ENCODE measurements at regions not wholly inside any gene's neighbourhood (a gene's known extent, or its start where the extent isn't known, plus 50 kb on each side); places are given as distances from the start of the nearest gene placed in this dataset.

DNA sequence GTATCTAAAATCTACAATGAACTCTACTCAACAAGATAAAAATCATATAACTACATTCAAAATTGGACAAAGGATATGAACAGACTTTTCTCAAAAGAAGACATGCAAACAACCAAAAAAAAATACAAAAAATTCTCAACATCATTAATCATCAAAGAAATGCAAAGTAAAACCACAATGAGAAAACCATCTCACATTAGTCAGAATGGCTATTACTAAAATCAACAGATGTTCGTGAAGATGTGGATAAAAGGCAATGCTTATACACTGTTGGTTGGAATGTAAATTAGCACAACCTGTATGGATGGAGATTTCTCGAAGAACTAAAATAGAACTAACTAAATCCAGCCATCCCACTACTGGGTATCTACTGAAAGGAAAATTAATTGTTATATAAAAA, 1080.8 kb downstream of the AMY1C start:
- TF ChIP-seq GATA2 (IDR thresholded peaks at IDR 0.05; ENCODE audit: insufficient read depth, insufficient read length, low read depth, low read length) (no peak), JUN (IDR thresholded peaks at IDR 0.05; ENCODE audit: borderline replicate concordance, insufficient read depth, insufficient read length, low read depth) (no peak), MYC (IDR thresholded peaks at IDR 0.05; ENCODE audit: low read depth, low read length) (no peak), POLR2A (IDR thresholded peaks at IDR 0.05; ENCODE audit: low read depth, low read length) (no peak), POLR2AphosphoS5 (IDR thresholded peaks at IDR 0.05; ENCODE audit: insufficient read depth, low read depth, low read length) (no peak), EZH2 (IDR thresholded peaks at IDR 0.05; ENCODE audit: borderline replicate concordance, low read depth, low read length, severe bottlenecking) (no peak), FOS (IDR thresholded peaks at IDR 0.05; ENCODE audit: borderline replicate concordance, insufficient read depth, low read length) (no peak)
- TF ChIP-seq, protein P1, sequence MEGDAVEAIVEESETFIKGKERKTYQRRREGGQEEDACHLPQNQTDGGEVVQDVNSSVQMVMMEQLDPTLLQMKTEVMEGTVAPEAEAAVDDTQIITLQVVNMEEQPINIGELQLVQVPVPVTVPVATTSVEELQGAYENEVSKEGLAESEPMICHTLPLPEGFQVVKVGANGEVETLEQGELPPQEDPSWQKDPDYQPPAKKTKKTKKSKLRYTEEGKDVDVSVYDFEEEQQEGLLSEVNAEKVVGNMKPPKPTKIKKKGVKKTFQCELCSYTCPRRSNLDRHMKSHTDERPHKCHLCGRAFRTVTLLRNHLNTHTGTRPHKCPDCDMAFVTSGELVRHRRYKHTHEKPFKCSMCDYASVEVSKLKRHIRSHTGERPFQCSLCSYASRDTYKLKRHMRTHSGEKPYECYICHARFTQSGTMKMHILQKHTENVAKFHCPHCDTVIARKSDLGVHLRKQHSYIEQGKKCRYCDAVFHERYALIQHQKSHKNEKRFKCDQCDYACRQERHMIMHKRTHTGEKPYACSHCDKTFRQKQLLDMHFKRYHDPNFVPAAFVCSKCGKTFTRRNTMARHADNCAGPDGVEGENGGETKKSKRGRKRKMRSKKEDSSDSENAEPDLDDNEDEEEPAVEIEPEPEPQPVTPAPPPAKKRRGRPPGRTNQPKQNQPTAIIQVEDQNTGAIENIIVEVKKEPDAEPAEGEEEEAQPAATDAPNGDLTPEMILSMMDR (IDR thresholded peaks at IDR 0.05; ENCODE audit: extremely low read depth in 1 of 2, insufficient read depth in 1 of 2, low read depth in 1 of 2, low read length in 2 of 2), result no peak
- TF ChIP-seq, protein P2, sequence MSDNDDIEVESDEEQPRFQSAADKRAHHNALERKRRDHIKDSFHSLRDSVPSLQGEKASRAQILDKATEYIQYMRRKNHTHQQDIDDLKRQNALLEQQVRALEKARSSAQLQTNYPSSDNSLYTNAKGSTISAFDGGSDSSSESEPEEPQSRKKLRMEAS (IDR thresholded peaks at IDR 0.05; ENCODE audit: insufficient read depth, insufficient read length), result no peak
- H4K20me1 ChIP-seq (replicated peaks; ENCODE audit: control insufficient read depth, extremely low read depth, insufficient read depth, low read length), result no peaks in the 10 kb centered on the region
- POLR2A ChIA-PET, result no interaction called here
- H3K9ac ChIP-seq (replicated peaks; ENCODE audit: extremely low read depth, insufficient read depth, low read length), result no peak overlapping the region
- CTCF ChIA-PET, result no interaction called here
- H3K27ac ChIP-seq (ENCODE audit: insufficient read depth, low read depth, low read length), result no peak overlapping the region
- no peak for DNase-seq (ENCODE audit: low read depth, low spot score)
- FAIRE-seq, result no peak
- intact Hi-C loops (cut with micrococcal nuclease), result no loop called here
- no peaks in the 10 kb centered on the region for H3K9me1 ChIP-seq (replicated peaks; ENCODE audit: control insufficient read depth, extremely low read depth, insufficient read depth, low read length)
- H3K4me2 ChIP-seq (ENCODE audit: insufficient read depth, low read length), result no peak overlapping the region
- no peak overlapping the region for H3K4me3 ChIP-seq (replicated peaks in 1 of 3; ENCODE audit: insufficient read depth in 1 of 3, low read depth in 1 of 3, low read length in 3 of 3)
- no peaks in the 10 kb centered on the region for H3K4me1 ChIP-seq (ENCODE audit: control insufficient read depth, extremely low read depth, insufficient read depth, low read length)
- no peaks in the 10 kb centered on the region for H3K36me3 ChIP-seq (ENCODE audit: control insufficient read depth in 2 of 2, extremely low read depth in 1 of 2, insufficient read depth in 2 of 2, low read length in 2 of 2)
- dilution Hi-C loops (cut with MboI; ENCODE audit: extremely low pct_ligation_motif_present, low sequenced_read_pairs), result no loop called here
- BruUV-seq (replicated peaks), result no TSS peak
- no peak overlapping the region for H2AFZ ChIP-seq (ENCODE audit: low read depth, low read length)
- no peaks in the 10 kb centered on the region for H3K27me3 ChIP-seq (ENCODE audit: control insufficient read depth in 2 of 2, insufficient read depth in 2 of 2, low read length in 2 of 2)
- no peaks in the 10 kb centered on the region for H3K9me3 ChIP-seq (replicated peaks; ENCODE audit: control insufficient read depth, insufficient read depth, low read length)
- no peaks in the 10 kb centered on the region for H3K79me2 ChIP-seq (ENCODE audit: control insufficient read depth, insufficient read depth, low read length)

Data from endothelial cell of umbilical vein (primary cell).